Hepatocyte (in vitro differentiated cells): ENCODE measurements at regions not wholly inside any gene's neighbourhood (a gene's known extent, or its start where the extent isn't known, plus 50 kb on each side); places are given as distances from the start of the nearest gene placed in this dataset.

ENCODE experiments used
- DNase-seq: peaks from one replicate; pipeline ENCODE4 v3.0.0-alpha.2; 2016; ENCODE audit warnings: low spot score
- H2AFZ ChIP-seq: fragments of 200-600 bp; sonication (generic); 2 replicates; pipeline ENCODE4 v1.6.0; 2016; ENCODE audit warnings: antibody characterized with exemption, mild to moderate bottlenecking
- H3K27ac ChIP-seq: fragments of 200-600 bp; sonication (generic); 2 replicates; pipeline ENCODE4 v1.5.1; 2016; ENCODE audit warnings: mild to moderate bottlenecking
- H3K27me3 ChIP-seq: fragments of 200-600 bp; sonication (generic); 2 replicates; pipeline ENCODE4 v1.6.1; 2016
- H3K36me3 ChIP-seq: fragments of 200-600 bp; sonication (generic); replicated peaks from 2 replicates; pipeline ENCODE4 v1.5.1; 2016; ENCODE audit warnings: low read depth; ENCODE audit not compliant: insufficient read depth
- H3K4me1 ChIP-seq: fragments of 200-600 bp; sonication (generic); 2 replicates; pipeline ENCODE4 v1.5.1; 2016; ENCODE audit warnings: mild to moderate bottlenecking, moderate library complexity; ENCODE audit not compliant: insufficient read depth
- H3K4me2 ChIP-seq: fragments of 200-600 bp; sonication (generic); 2 replicates; pipeline ENCODE4 v1.6.0; 2016
- H3K4me3 ChIP-seq: fragments of 200-600 bp; sonication (generic); 2 replicates; pipeline ENCODE4 v1.5.1; 2016; ENCODE audit warnings: mild to moderate bottlenecking
- H3K79me2 ChIP-seq: fragments of 200-600 bp; sonication (generic); 2 replicates; pipeline ENCODE4 v1.6.0; 2017; ENCODE audit warnings: mild to moderate bottlenecking
- H3K9me2 ChIP-seq: fragments of 200-600 bp; sonication (generic); replicated peaks from 2 replicates; pipeline ENCODE4 v1.6.0; 2017; ENCODE audit warnings: mild to moderate bottlenecking; ENCODE audit not compliant: insufficient read depth
- H3K9me3 ChIP-seq: fragments of 200-600 bp; sonication (generic); 2 replicates; pipeline ENCODE4 v1.5.1; 2016; ENCODE audit warnings: low read depth, mild to moderate bottlenecking
- H4K20me1 ChIP-seq: fragments of 200-600 bp; sonication (generic); 2 replicates; pipeline ENCODE4 v1.6.0; 2016; ENCODE audit warnings: mild to moderate bottlenecking; ENCODE audit not compliant: insufficient read depth, poor library complexity, severe bottlenecking
- CTCF ChIP-seq: fragments of 200-600 bp; sonication (generic); IDR thresholded peaks from 2 replicates; pipeline ENCODE4 v1.5.1; 2016; ENCODE audit warnings: antibody characterized with exemption, mild to moderate bottlenecking; ENCODE audit not compliant: poor library complexity
- EZH2 ChIP-seq: fragments of 200-600 bp; sonication (generic); IDR thresholded peaks from 2 replicates; pipeline ENCODE4 v1.6.1; 2016; ENCODE audit warnings: antibody characterized with exemption, mild to moderate bottlenecking, borderline replicate concordance
- EZH2phosphoT487 ChIP-seq: fragments of 200-600 bp; sonication (generic); IDR thresholded peaks from one replicate; pipeline ENCODE4 v1.6.1; 2018; ENCODE audit warnings: antibody characterized with exemption, mild to moderate bottlenecking, low read depth, moderate library complexity; ENCODE audit not compliant: unreplicated experiment, severe bottlenecking
- WGBS: methylation state at CpG from one replicate; pipeline ENCODE4 v1.1.6; 2016; ENCODE audit warnings: low lambda C conversion rate; ENCODE audit errors: missing lambda C conversion rate; 5-methylcytosine and 5-hydroxymethylcytosine counted together

- H3K9me3 ChIP-seq, result no peaks in the 10 kb centered on the region
- H4K20me1 ChIP-seq, result no peaks in the 10 kb centered on the region
- H3K27me3 ChIP-seq, result no peaks in the 10 kb centered on the region
- TF ChIP-seq EZH2 (no peak), EZH2phosphoT487 (no peak), CTCF (no peak)
- peaks cover 19% of the 10 kb centered on the region for H3K4me1 ChIP-seq
- H3K9me2 ChIP-seq, result no peaks in the 10 kb centered on the region
- no peak overlapping the region for H3K4me2 ChIP-seq
- H2AFZ ChIP-seq, result no peak overlapping the region
- H3K4me3 ChIP-seq, result no peak overlapping the region
- no peak overlapping the region for H3K27ac ChIP-seq
- H3K79me2 ChIP-seq, result no peaks in the 10 kb centered on the region
- DNase-seq, result no peak
- WGBS, result 95% methylated on average over 3 of the region's 3 CpGs
- H3K36me3 ChIP-seq, result no peaks in the 10 kb centered on the region
These were observed 87.0 kb downstream of the LIPG start for GRCh38 chr18:49648811-49649210.
